Glutamatergic neuron (in vitro differentiated cells): ENCODE measurements at regions not wholly inside any gene's neighbourhood (a gene's known extent, or its start where the extent isn't known, plus 50 kb on each side); places are given as distances from the start of the nearest gene placed in this dataset.
"Not testable (repeated sequence)": the region's sequence is repeated elsewhere in the genome, so short reads cannot be mapped to it uniquely, and the experiment has no call there.

ENCODE experiments used
- DNase-seq: peaks from one replicate; pipeline ENCODE4 v3.0.0; 2022
- H3K27ac Mint-ChIP-seq: one replicate; pipeline ENCODE4 v1.8.0; 2020; ENCODE audit warnings: mild to moderate bottlenecking, mixed read lengths, inconsistent platforms; ENCODE audit not compliant: unreplicated experiment
- H3K27me3 Mint-ChIP-seq: one replicate; pipeline ENCODE4 v1.8.0; 2020; ENCODE audit warnings: mild to moderate bottlenecking, moderate library complexity, mixed read lengths, inconsistent platforms; ENCODE audit not compliant: unreplicated experiment
- H3K36me3 Mint-ChIP-seq: one replicate; pipeline ENCODE4 v1.8.0; 2020; ENCODE audit warnings: mild to moderate bottlenecking, mixed read lengths, inconsistent platforms; ENCODE audit not compliant: unreplicated experiment
- H3K4me1 Mint-ChIP-seq: one replicate; pipeline ENCODE4 v1.8.0; 2020; ENCODE audit warnings: mild to moderate bottlenecking, low read depth, mixed read lengths, inconsistent platforms; ENCODE audit not compliant: unreplicated experiment
- H3K4me3 Mint-ChIP-seq: one replicate; pipeline ENCODE4 v1.8.0; 2020; ENCODE audit warnings: mild to moderate bottlenecking, mixed read lengths, inconsistent platforms; ENCODE audit not compliant: unreplicated experiment
- H3K9me3 Mint-ChIP-seq: one replicate; pipeline ENCODE4 v1.8.0; 2020; ENCODE audit warnings: mild to moderate bottlenecking, moderate library complexity, mixed read lengths, inconsistent platforms; ENCODE audit not compliant: unreplicated experiment
- TF ChIP-seq, protein P1 (sequence below): fragments of 200-600 bp; sonication (generic); IDR thresholded peaks from one replicate; pipeline ENCODE4 v1.5.0; 2021; ENCODE audit not compliant: partially characterized antibody, unreplicated experiment

DNA sequence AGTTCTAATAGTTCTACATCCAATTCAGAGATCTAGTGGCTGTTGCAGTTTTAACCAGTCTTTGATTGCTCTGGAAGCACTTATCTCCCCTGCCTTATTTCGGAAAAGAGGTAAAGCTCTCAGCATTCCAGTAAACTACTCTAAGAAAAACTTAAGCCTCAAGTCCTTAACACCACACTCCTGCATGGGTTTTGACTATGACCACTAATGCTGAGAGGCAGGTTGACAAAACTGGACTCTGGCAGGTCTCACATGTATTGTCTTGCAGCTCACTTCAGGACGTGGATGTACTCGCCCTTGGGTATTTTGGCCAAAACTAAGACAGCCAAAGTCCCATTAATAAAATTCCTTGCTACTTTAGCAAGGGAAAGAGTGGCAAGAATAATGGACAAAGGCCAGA is 405.9 kb upstream of the GRM7 start:
- no peak for DNase-seq
- H3K4me1 Mint-ChIP-seq, result no peaks in the 10 kb centered on the region
- H3K4me3 Mint-ChIP-seq, result no peak overlapping the region
- H3K27me3 Mint-ChIP-seq, result no peaks in the 10 kb centered on the region
- no peaks in the 10 kb centered on the region for H3K9me3 Mint-ChIP-seq
- no peaks in the 10 kb centered on the region for H3K36me3 Mint-ChIP-seq
- TF ChIP-seq, protein P1, sequence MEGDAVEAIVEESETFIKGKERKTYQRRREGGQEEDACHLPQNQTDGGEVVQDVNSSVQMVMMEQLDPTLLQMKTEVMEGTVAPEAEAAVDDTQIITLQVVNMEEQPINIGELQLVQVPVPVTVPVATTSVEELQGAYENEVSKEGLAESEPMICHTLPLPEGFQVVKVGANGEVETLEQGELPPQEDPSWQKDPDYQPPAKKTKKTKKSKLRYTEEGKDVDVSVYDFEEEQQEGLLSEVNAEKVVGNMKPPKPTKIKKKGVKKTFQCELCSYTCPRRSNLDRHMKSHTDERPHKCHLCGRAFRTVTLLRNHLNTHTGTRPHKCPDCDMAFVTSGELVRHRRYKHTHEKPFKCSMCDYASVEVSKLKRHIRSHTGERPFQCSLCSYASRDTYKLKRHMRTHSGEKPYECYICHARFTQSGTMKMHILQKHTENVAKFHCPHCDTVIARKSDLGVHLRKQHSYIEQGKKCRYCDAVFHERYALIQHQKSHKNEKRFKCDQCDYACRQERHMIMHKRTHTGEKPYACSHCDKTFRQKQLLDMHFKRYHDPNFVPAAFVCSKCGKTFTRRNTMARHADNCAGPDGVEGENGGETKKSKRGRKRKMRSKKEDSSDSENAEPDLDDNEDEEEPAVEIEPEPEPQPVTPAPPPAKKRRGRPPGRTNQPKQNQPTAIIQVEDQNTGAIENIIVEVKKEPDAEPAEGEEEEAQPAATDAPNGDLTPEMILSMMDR, result no peak
- no peak overlapping the region for H3K27ac Mint-ChIP-seq

DNA sequence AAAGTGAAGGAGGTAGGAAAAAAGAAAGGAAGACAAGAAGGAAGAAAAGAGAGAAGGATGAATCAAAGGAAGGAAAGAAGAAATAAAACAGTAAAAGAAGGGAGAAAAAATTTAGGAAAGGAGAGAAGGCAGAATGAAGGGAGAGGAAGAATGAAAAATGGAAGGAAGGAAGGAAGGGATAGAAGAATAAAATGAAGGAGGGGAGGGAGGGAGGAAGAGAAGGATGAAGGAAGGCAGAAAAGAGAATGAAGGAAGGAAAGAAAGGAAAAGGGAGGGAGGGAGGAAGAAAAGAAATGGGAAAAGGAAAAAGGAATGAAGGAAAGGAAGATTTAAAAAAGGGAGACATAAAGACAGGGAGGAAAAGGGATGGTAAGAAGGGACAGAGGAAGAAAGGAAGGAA is 393.7 kb upstream of the GRM7 start:
- H3K27me3 Mint-ChIP-seq, result no peaks in the 10 kb centered on the region
- H3K27ac Mint-ChIP-seq, result no peak overlapping the region
- no peaks in the 10 kb centered on the region for H3K4me1 Mint-ChIP-seq
- H3K36me3 Mint-ChIP-seq, result no peaks in the 10 kb centered on the region
- DNase-seq, result no peak
- H3K4me3 Mint-ChIP-seq, result no peak overlapping the region
- peaks cover 2% of the 10 kb centered on the region for H3K9me3 Mint-ChIP-seq
- TF ChIP-seq, protein P1, result no peak

DNA sequence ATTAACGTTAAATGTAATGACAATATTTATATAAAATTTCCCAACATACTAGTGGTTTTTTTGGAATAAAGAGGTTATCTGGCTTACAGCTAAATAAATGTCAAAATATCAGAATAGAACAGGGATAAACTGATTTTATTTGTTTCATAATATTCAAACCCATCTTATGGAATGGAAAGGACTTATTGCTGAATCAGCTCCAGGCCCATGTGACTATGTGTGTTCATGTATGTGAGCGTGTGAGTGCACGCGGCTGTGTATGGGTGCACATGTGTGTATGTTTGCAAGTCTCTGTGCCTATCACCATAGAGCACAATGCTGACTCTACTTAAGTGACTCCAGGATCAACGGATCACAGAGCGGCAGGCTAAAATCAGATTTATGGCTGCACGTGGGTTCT is 392.3 kb upstream of the GRM7 start:
- TF ChIP-seq, protein P1, result no peak
- H3K4me1 Mint-ChIP-seq, result no peaks in the 10 kb centered on the region
- H3K4me3 Mint-ChIP-seq, result no peak overlapping the region
- DNase-seq, result no peak
- no peaks in the 10 kb centered on the region for H3K9me3 Mint-ChIP-seq
- H3K27me3 Mint-ChIP-seq, result no peaks in the 10 kb centered on the region
- H3K36me3 Mint-ChIP-seq, result no peaks in the 10 kb centered on the region
- H3K27ac Mint-ChIP-seq, result no peak overlapping the region

DNA sequence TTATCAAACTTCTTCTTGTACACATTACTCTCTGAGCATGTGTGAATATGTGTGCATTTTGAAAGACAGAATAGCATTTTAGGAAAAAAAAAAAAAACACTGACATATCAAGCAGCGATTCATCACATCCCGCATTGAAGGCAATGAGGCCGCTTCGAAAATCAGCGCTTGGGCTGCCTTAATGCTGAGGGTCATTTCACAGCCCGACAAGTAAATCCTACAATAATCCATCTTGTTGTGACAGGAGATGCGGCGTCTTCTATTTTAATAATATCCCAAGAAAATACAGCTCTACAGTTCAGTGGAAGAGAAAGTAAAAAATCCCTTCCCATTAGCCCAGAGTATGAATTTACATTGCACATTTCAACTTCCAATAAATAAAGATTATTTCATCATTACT is 389.2 kb upstream of the GRM7 start:
- H3K4me1 Mint-ChIP-seq, result no peaks in the 10 kb centered on the region
- H3K27ac Mint-ChIP-seq, result no peak overlapping the region
- TF ChIP-seq, protein P1, result no peak

DNA sequence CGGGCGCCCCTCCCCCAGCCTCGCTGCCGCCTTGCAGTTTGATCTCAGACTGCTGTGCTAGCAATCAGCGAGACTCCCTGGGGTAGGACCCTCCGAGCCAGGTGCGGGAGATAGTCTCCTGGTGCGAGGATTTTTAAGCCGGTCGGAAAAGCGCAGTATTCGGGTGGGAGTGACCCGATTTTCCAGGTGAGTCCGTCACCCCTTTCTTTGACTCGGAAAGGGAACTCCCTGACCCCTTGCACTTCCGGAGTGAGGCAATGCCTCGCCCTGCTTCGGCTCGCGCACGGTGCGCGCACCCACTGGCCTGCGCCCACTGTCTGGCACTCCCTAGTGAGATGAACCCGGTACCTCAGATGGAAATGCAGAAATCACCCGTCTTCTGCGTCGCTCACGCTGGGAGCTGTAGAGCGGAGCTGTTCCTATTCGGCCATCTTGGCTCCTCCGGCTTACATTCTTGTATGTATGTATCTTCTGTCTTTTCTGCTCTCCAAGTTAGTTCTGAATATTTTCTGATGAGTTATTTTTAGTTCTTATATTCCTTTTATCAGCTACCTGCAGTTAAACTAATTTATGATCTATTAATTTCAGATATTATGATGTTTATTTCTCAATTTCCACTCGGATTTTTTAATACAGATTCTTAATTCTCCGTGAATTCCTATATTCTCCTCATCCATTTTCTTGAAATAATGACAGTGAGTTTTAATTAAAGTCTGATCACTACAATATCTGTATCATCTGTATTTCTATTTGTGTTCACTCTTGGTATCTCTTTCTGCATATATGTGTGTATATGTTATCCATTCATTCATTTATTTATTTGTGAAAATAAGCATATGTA is 370.2 kb upstream of the GRM7 start:
- H3K4me1 Mint-ChIP-seq, H3K27me3 Mint-ChIP-seq, H3K36me3 Mint-ChIP-seq, H3K9me3 Mint-ChIP-seq, DNase-seq: not testable (repeated sequence)
- H3K27ac Mint-ChIP-seq, result peak overlapping the region; percentile 83
- peak overlapping the region; percentile 78 for H3K4me3 Mint-ChIP-seq

More for the DNA sequence above, 389.2 kb upstream of the GRM7 start:
- Mint-ChIP-seq H3K36me3 (no peaks in the 10 kb centered on the region), H3K4me3 (no peak overlapping the region), H3K27me3 (no peaks in the 10 kb centered on the region), H3K9me3 (no peaks in the 10 kb centered on the region)
- no peak for DNase-seq
